Upper lobe of left lung (tissue), 4 donors: ENCODE measurements at regions not wholly inside any gene's neighbourhood (a gene's known extent, or its start where the extent isn't known, plus 50 kb on each side); places are given as distances from the start of the nearest gene placed in this dataset.

Experiments
- POLR2A ChIP-seq, 4 donors: fragments of 450-650 bp; IDR thresholded peaks; one replicate each; pipeline ENCODE4 v1.5.1; 2016 to 2017; ENCODE audit warnings: antibody characterized with exemption in 4 of 4, mild to moderate bottlenecking in 2 of 4
- TF ChIP-seq, protein P1 (sequence below), 6 experiments: fragments of 450-650 bp in 4 of 6; fragments of 200-600 bp in 2 of 6; sonication (generic) in 2 of 6; IDR thresholded peaks; one replicate each; pipeline ENCODE4 v1.5.1; 2016 to 2019; ENCODE audit warnings: antibody characterized with exemption in 6 of 6

DNA sequence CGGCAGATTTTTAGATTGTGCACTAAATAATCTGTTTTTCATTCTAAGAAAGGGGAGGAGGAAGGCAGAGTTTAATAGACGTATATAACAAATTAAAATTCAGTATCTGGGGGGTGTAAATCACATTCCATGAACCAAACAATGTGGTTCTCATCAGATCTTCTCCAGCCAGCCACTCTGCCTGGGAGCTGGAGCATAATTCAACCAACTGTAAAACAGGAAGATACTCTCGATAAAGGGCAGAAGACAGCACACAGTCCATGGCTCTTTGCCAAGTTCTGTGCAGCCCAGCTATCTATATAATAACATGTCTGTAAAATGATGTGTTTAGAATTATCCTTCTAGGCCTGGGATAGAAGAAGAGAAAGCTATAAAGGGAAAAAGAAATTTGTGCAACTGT lies 289.9 kb upstream of the ZFP64 start:
- TF ChIP-seq, protein P1, sequence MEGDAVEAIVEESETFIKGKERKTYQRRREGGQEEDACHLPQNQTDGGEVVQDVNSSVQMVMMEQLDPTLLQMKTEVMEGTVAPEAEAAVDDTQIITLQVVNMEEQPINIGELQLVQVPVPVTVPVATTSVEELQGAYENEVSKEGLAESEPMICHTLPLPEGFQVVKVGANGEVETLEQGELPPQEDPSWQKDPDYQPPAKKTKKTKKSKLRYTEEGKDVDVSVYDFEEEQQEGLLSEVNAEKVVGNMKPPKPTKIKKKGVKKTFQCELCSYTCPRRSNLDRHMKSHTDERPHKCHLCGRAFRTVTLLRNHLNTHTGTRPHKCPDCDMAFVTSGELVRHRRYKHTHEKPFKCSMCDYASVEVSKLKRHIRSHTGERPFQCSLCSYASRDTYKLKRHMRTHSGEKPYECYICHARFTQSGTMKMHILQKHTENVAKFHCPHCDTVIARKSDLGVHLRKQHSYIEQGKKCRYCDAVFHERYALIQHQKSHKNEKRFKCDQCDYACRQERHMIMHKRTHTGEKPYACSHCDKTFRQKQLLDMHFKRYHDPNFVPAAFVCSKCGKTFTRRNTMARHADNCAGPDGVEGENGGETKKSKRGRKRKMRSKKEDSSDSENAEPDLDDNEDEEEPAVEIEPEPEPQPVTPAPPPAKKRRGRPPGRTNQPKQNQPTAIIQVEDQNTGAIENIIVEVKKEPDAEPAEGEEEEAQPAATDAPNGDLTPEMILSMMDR (IDR thresholded peaks at IDR 0.05), result no peak
- no peak for TF ChIP-seq POLR2A (IDR thresholded peaks at IDR 0.05)
